ENCODE measurements at regions not wholly inside any gene's neighbourhood (a gene's known extent, or its start where the extent isn't known, plus 50 kb on each side); places are given as distances from the start of the nearest gene placed in this dataset.

- TF ChIP-seq CHD2 (IDR thresholded peaks at IDR 0.05; ENCODE audit: low read depth, low read length) (no peak), ZNF224 (CRISPR knock-in tag; IDR thresholded peaks at IDR 0.05) (peak; percentile 89), ZNF468 (CRISPR knock-in tag; IDR thresholded peaks at IDR 0.05) (no peak), ZNF687 (CRISPR knock-in tag; IDR thresholded peaks at IDR 0.05) (peak; percentile 70), PTBP1 (IDR thresholded peaks at IDR 0.05; ENCODE audit: low read depth, low read length, poor library complexity, severe bottlenecking) (no peak), ZBTB33 (CRISPR knock-in tag; IDR thresholded peaks at IDR 0.05) (peak; percentile 77), NFYB (CRISPR knock-in tag; IDR thresholded peaks at IDR 0.05) (peak; percentile 34; the same call in 1 of the 2 replicates), FOXO4 (CRISPR knock-in tag; conservative IDR thresholded peaks at IDR 0.05) (0 out of 2 replicates have a peak, but pooled peaks have one; percentile 86), ZNF614 (CRISPR knock-in tag; IDR thresholded peaks at IDR 0.05; ENCODE audit: borderline replicate concordance) (peak; percentile 97), ZFP36L2 (CRISPR knock-in tag; IDR thresholded peaks at IDR 0.05) (no peak), CBX1 (IDR thresholded peaks at IDR 0.05; ENCODE audit: low read depth) (peak; percentile 97), TBP (CRISPR knock-in tag; IDR thresholded peaks at IDR 0.05) (no peak), NFIC (IDR thresholded peaks at IDR 0.05; ENCODE audit: low read length) (peak; percentile 70; the same call in 1 of the 2 replicates), ZKSCAN8 (CRISPR knock-in tag; IDR thresholded peaks at IDR 0.05; ENCODE audit: borderline replicate concordance) (peak; percentile 87; the same call in 1 of the 2 replicates), ZNF17 (CRISPR knock-in tag; IDR thresholded peaks at IDR 0.05) (0 out of 2 replicates have a peak, but pooled peaks have one; percentile 39), ZBTB42 (CRISPR knock-in tag; IDR thresholded peaks at IDR 0.05) (no peak), KAT8 (CRISPR knock-in tag; IDR thresholded peaks at IDR 0.05) (peak; percentile 86), HOXD1 (CRISPR knock-in tag; IDR thresholded peaks at IDR 0.05) (no peak; the same call in 1 of the 2 replicates), ZNF513 (CRISPR knock-in tag; conservative IDR thresholded peaks at IDR 0.05) (no peak), PLRG1 (conservative IDR thresholded peaks at IDR 0.05) (no peak), AHR (CRISPR knock-in tag; IDR thresholded peaks at IDR 0.05) (no peak), ZIK1 (CRISPR knock-in tag; IDR thresholded peaks at IDR 0.05; ENCODE audit: borderline replicate concordance, low read depth) (peak; percentile 37; the same call in 1 of the 2 replicates)
Observed at GRCh38 chr2:38432820-38433606, 55.9 kb upstream of the ATL2 start (continued).
